Activated CD4-positive, alpha-beta T cell treated with anti-CD3 and anti-CD28 coated beads, Interleukin-2, amount 10 ng/mL, durations not matched to agents 7 days and 5 days (primary cell): ENCODE measurements at regions not wholly inside any gene's neighbourhood (a gene's known extent, or its start where the extent isn't known, plus 50 kb on each side); places are given as distances from the start of the nearest gene placed in this dataset.

Experiments used
- CTCF ChIA-PET: fragments of 350-600 bp; sonication (Branson Sonifier 250); formaldehyde crosslinking; loops from one replicate; lab custom pipeline; 2021; ENCODE audit warnings: antibody characterized with exemption; lab: Charles Lee
- POLR2A ChIA-PET: fragments of 350-600 bp; sonication (Branson Sonifier 250); formaldehyde crosslinking; loops from one replicate; lab custom pipeline; 2021; ENCODE audit warnings: antibody characterized with exemption; lab: Charles Lee
- DNase-seq: peaks from one replicate; pipeline ENCODE4 v3.0.0-alpha.2; 2020
- H3K27ac Mint-ChIP-seq: one replicate; pipeline ENCODE4 v1.8.0; 2021; ENCODE audit warnings: mild to moderate bottlenecking, moderate library complexity, mixed read lengths
- H3K27me3 Mint-ChIP-seq: one replicate; pipeline ENCODE4 v1.8.0; 2021; ENCODE audit warnings: mixed read lengths
- H3K36me3 Mint-ChIP-seq: one replicate; pipeline ENCODE4 v1.8.0; 2021; ENCODE audit warnings: low read depth, mixed read lengths
- H3K4me1 Mint-ChIP-seq: one replicate; pipeline ENCODE4 v1.8.0; 2021; ENCODE audit warnings: mixed read lengths
- H3K4me3 Mint-ChIP-seq: one replicate; pipeline ENCODE4 v1.8.0; 2021; ENCODE audit warnings: mild to moderate bottlenecking, moderate library complexity, mixed read lengths
- H3K9me3 Mint-ChIP-seq: one replicate; pipeline ENCODE4 v1.8.0; 2021; ENCODE audit warnings: mixed read lengths

GRCh38 chr2:8447610-8448221, 234.1 kb upstream of the ID2 start:
- Mint-ChIP-seq H3K27ac (no peak overlapping the region), H3K4me3 (no peak overlapping the region), H3K4me1 (peaks cover 7% of the 10 kb centered on the region), H3K9me3 (no peaks in the 10 kb centered on the region), H3K27me3 (peaks cover 18% of the 10 kb centered on the region), H3K36me3 (no peaks in the 10 kb centered on the region)
- CTCF ChIA-PET, result no interaction called here
- POLR2A ChIA-PET, result no interaction called here
- DNase-seq, result no peak

GRCh38 chr2:8448824-8449556, 232.9 kb upstream of the ID2 start:
- Mint-ChIP-seq H3K27me3 (peaks cover 14% of the 10 kb centered on the region), H3K4me1 (no peaks in the 10 kb centered on the region), H3K4me3 (no peak overlapping the region), H3K36me3 (no peaks in the 10 kb centered on the region), H3K27ac (no peak overlapping the region), H3K9me3 (no peaks in the 10 kb centered on the region)
- ChIA-PET POLR2A (no interaction called here), CTCF (no interaction called here)
- no peak for DNase-seq

GRCh38 chr2:8451273-8451672, 230.6 kb upstream of the ID2 start:
- no peaks in the 10 kb centered on the region for H3K9me3 Mint-ChIP-seq
- no peak for DNase-seq
- CTCF ChIA-PET, result interaction anchor here (1.5 to 2.4 kb wide), 2 partner anchors 14 to 21 kb away, joined by 4 to 5 read pairs; no protein-coding TSS in a partner anchor
- POLR2A ChIA-PET, result no interaction called here
- H3K27ac Mint-ChIP-seq, result no peak overlapping the region
- peaks cover 2% of the 10 kb centered on the region for H3K36me3 Mint-ChIP-seq
- H3K4me1 Mint-ChIP-seq, result peaks cover 17% of the 10 kb centered on the region
- no peak overlapping the region for H3K4me3 Mint-ChIP-seq
- H3K27me3 Mint-ChIP-seq, result peaks cover 5% of the 10 kb centered on the region

- ChIA-PET CTCF (interaction anchor here (2.4 kb wide), 1 partner anchor 20 kb away, joined by 5 read pairs; no protein-coding TSS in a partner anchor), POLR2A (no interaction called here)
- no peak overlapping the region for H3K4me3 Mint-ChIP-seq
- DNase-seq, result no peak
- H3K27ac Mint-ChIP-seq, result no peak overlapping the region
- H3K36me3 Mint-ChIP-seq, result peaks cover 2% of the 10 kb centered on the region
- H3K27me3 Mint-ChIP-seq, result peaks cover 5% of the 10 kb centered on the region
- no peaks in the 10 kb centered on the region for H3K9me3 Mint-ChIP-seq
- peaks cover 21% of the 10 kb centered on the region for H3K4me1 Mint-ChIP-seq
Measured at GRCh38 chr2:8452296-8452695, 229.6 kb upstream of the ID2 start.

GRCh38 chr2:8452979-8453903, 228.6 kb upstream of the ID2 start:
- Mint-ChIP-seq H3K4me1 (peaks cover 31% of the 10 kb centered on the region), H3K27me3 (peaks cover 5% of the 10 kb centered on the region), H3K4me3 (no peak overlapping the region), H3K27ac (no peak overlapping the region), H3K36me3 (peaks cover 2% of the 10 kb centered on the region), H3K9me3 (no peaks in the 10 kb centered on the region)
- POLR2A ChIA-PET, result interaction anchor here (0.6 kb wide), 1 partner anchor 73 kb away, joined by 3 read pairs; no protein-coding TSS in a partner anchor
- DNase-seq, result no peak
- CTCF ChIA-PET, result interaction anchor here (0.6 to 2.8 kb wide), 4 partner anchors 10 to 1349 kb away, joined by 3 to 13 read pairs (median 4); no protein-coding TSS in a partner anchor

GRCh38 chr2:8453904-8454302, 228.0 kb upstream of the ID2 start:
- CTCF ChIA-PET, result interaction anchor here (0.6 to 2.8 kb wide), 4 partner anchors 11 to 1350 kb away, joined by 3 to 13 read pairs (median 6); no protein-coding TSS in a partner anchor

GRCh38 chr2:8454797-8455196, 227.1 kb upstream of the ID2 start:
- DNase-seq, result no peak
- POLR2A ChIA-PET, result no interaction called here
- peaks cover 38% of the 10 kb centered on the region for H3K4me1 Mint-ChIP-seq

More at GRCh38 chr2:8453904-8454302, 228.0 kb upstream of the ID2 start:
- peaks cover 5% of the 10 kb centered on the region for H3K27me3 Mint-ChIP-seq
- no peak overlapping the region for H3K4me3 Mint-ChIP-seq
- no peak for DNase-seq
- H3K9me3 Mint-ChIP-seq, result no peaks in the 10 kb centered on the region
- peaks cover 37% of the 10 kb centered on the region for H3K4me1 Mint-ChIP-seq
- H3K27ac Mint-ChIP-seq, result peak overlapping the region; percentile 15
- H3K36me3 Mint-ChIP-seq, result peaks cover 2% of the 10 kb centered on the region
- POLR2A ChIA-PET, result interaction anchor here (0.6 kb wide), 1 partner anchor 73 kb away, joined by 3 read pairs; no protein-coding TSS in a partner anchor

GRCh38 chr2:8455236-8456150, 226.4 kb upstream of the ID2 start:
- ChIA-PET POLR2A (no interaction called here), CTCF (interaction anchor here (0.6 to 2.8 kb wide), 5 partner anchors 14 to 138 kb away, joined by 3 to 13 read pairs (median 3); no protein-coding TSS in a partner anchor)
- peak overlapping the region; percentile 63 for H3K4me3 Mint-ChIP-seq
- H3K9me3 Mint-ChIP-seq, result no peaks in the 10 kb centered on the region
- H3K27me3 Mint-ChIP-seq, result no peaks in the 10 kb centered on the region
- peaks cover 41% of the 10 kb centered on the region for H3K4me1 Mint-ChIP-seq
- H3K36me3 Mint-ChIP-seq, result peaks cover 4% of the 10 kb centered on the region
- no peak for DNase-seq
- H3K27ac Mint-ChIP-seq, result peak overlapping the region; percentile 92

More at GRCh38 chr2:8454797-8455196, 227.1 kb upstream of the ID2 start:
- Mint-ChIP-seq H3K27ac (peak overlapping the region; percentile 73), H3K36me3 (peaks cover 2% of the 10 kb centered on the region), H3K4me3 (no peak overlapping the region), H3K27me3 (peaks cover 5% of the 10 kb centered on the region), H3K9me3 (no peaks in the 10 kb centered on the region)
- CTCF ChIA-PET, result interaction anchor here (0.6 to 2.8 kb wide), 7 partner anchors 12 to 1027 kb away, joined by 3 to 13 read pairs (median 4); no protein-coding TSS in a partner anchor

- Mint-ChIP-seq H3K4me3 (peak overlapping the region; percentile 63), H3K9me3 (no peaks in the 10 kb centered on the region), H3K4me1 (peaks cover 41% of the 10 kb centered on the region), H3K27me3 (no peaks in the 10 kb centered on the region), H3K36me3 (peaks cover 4% of the 10 kb centered on the region), H3K27ac (peak overlapping the region; percentile 92)
- DNase-seq, result peak; percentile 78
- ChIA-PET POLR2A (no interaction called here), CTCF (interaction anchor here (1.6 kb wide), 1 partner anchor 13 kb away, joined by 3 read pairs; no protein-coding TSS in a partner anchor)
Measured at GRCh38 chr2:8456151-8457091, 225.4 kb upstream of the ID2 start.

- ChIA-PET CTCF (no interaction called here), POLR2A (no interaction called here)
- peak overlapping the region; percentile 79 for H3K27ac Mint-ChIP-seq
- no peak for DNase-seq
- H3K27me3 Mint-ChIP-seq, result no peaks in the 10 kb centered on the region
- no peaks in the 10 kb centered on the region for H3K9me3 Mint-ChIP-seq
- H3K4me3 Mint-ChIP-seq, result peak overlapping the region; percentile 62
- H3K4me1 Mint-ChIP-seq, result peaks cover 41% of the 10 kb centered on the region
- H3K36me3 Mint-ChIP-seq, result peaks cover 4% of the 10 kb centered on the region
Measured at GRCh38 chr2:8457092-8457481, 224.8 kb upstream of the ID2 start.
